KBM-7 (cell line): ENCODE measurements at regions not wholly inside any gene's neighbourhood (a gene's known extent, or its start where the extent isn't known, plus 50 kb on each side); places are given as distances from the start of the nearest gene placed in this dataset.

Experiments
- DNase-seq: peaks from one replicate; pipeline ENCODE4 v3.0.0-alpha.2; 2015
- in situ Hi-C: fragments of 300-500 bp; cut with MboI; formaldehyde crosslinking; loops from 2 replicates; pipeline ENCODE4 v1.14.3; 2020; ENCODE audit warnings: low sequenced_read_pairs, low pct_unique_long_range_greater_than_20kb, mixed read lengths

DNA sequence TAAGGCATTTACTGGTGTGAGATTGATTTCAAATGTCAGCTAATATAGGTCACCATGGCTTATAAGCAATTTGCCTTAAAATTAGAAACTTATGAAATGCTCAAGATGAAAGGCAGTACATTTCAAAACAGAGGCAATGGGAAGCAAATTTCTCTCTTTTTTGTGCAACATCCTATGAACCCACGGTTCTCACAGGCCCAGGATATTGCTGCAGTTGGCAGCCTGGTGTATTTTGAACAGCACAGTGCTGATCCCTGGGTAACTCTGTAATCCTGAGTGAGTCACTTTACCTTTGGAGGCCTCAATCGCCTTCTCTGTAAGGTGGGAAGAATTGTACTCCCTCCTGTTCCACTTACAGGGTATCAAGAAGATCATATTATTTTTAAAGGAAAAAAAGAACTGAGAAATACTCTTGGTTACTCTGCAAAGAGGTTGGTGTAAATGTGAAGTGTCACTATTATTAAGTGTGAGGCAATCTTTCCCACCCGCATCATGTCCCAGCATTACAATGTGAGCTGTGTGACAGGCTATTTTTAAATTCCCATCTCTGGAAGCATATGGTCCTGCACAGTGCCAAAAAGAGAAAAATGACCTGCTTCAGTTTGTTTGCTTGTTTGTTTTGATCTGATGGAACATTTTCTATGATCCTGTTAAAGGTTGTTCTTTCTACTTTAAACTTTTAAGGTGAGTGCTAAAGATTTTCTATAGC is 190.1 kb upstream of the LPP start:
- no peak for DNase-seq
- in situ Hi-C loops = no loop called here

DNA sequence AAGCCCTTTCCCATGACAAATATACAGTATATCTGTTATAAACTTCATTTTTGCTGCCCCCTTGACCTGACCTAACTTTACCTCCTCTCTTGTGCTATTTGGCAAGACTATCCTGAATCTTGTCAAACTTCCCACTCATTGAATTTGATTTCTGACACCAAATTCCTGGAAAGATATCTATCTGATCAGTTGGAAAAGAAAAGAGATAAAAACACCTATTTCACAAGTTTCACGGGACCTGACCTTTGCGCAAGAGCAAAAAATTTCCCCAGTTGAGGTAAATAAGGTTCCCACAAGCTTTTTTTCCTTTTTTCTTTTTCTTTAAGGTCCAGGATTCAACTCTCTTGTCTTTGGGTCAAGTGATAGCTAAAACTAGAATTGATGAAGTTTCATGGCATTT is 189.2 kb upstream of the LPP start:
- in situ Hi-C loops = no loop called here

GRCh38 chr3:187966096-187966495 is 187.9 kb upstream of the LPP start:
- in situ Hi-C loops = no loop called here
- no peak for DNase-seq

More for the DNA sequence above, 189.2 kb upstream of the LPP start:
- DNase-seq = no peak

GRCh38 chr3:187966636-187967406 is 187.1 kb upstream of the LPP start:
- peak; percentile 18 for DNase-seq
- in situ Hi-C loops = no loop called here

DNA sequence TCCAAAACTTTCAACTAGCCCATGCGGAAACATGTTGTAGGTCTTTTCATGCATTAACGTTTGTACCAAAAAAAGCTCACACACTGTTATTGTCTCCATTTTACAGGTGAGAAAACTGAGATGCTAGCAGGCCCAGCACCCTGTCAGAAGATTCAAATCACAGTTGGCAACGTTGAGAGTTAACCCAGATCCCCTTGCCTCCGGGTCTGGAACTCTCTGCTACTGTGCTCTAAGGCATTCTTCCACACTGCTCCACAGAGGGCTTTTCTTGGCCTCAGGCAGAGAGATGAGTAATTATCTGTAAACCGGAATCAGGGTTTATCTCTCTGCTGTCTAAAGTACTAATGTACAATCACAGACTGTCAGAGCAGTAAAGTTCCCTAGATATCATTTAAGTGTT is 186.0 kb upstream of the LPP start:
- in situ Hi-C loops = no loop called here
- no peak for DNase-seq

DNA sequence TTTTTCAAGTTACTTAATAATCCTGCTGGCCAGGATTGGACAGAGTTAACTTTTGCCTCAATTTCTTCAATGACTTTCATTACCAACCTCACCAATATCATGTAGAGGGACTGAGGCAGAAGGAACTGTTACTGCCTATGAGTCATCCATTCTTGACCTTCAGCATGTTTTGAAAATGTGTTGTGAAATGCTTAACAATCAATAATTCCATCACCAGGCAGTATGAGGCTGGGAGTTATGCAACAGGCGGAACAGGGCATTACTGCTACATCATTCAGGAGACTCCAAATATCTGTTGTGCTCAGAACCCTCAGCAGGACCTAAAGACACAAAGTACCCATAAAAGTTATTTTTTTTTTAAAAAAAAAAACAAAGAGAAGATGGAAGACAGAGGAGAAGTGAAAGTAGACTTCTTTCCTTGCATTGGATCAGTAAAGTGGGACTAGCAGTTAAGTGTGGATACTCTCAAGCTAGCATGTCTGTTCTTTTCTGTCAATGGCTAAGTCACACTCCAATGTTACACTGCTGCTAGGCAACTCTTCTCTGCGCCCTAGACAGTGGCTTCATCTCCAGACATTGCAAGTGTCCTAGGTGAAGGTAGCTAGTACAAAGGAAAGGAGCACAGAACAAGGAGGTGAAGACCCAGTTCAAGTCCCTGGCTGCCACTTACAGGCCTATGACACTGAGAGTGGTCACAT is 184.9 kb upstream of the LPP start:
- peak; percentile 36 for DNase-seq
- in situ Hi-C loops = no loop called here

- in situ Hi-C loops = no loop called here
- no peak for DNase-seq
Observed at GRCh38 chr3:187969581-187969950, 184.4 kb upstream of the LPP start.

- no peak for DNase-seq
Observed at GRCh38 chr3:187970106-187970505, 183.9 kb upstream of the LPP start.

DNA sequence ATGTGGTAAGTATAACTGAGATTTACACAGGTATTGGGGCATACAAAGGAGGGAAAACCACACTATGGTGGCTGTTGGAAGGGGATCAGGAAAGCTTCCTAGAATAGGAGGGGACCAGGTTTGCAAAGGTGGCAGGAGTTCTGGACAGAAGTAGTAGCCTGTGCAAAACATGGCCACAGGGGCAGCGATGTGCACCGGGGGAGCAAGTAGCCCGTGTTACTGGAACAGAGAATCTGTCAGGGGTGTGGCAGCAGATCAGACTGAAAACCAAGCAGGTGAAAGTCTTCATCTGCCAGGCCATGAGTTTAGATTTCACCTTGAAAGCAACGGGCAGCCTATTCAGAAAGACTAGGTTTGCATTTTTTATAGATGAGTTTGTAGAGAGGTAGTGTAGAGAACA is 182.3 kb upstream of the LPP start:
- in situ Hi-C loops = no loop called here
- no peak for DNase-seq

More at GRCh38 chr3:187970106-187970505, 183.9 kb upstream of the LPP start:
- in situ Hi-C loops = no loop called here

DNA sequence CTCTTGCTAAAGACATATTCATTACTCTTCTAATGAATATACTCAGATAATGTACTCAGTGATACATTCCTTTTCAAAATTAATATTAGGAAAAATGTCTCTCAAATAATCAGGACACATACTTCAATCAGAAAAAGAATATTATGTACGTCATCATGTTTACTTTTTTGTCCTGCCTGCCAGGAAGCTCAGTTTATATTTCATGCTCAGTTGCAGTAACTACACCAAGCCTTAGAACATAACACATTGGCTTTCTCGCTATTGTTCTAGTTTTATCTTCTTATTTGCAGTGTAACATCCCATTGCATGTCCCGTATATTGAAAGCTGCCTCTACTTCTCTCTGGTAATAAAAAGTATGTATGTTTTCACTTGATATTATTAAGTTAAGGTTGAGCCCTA is 181.5 kb upstream of the LPP start:
- in situ Hi-C loops = no loop called here
- no peak for DNase-seq

DNA sequence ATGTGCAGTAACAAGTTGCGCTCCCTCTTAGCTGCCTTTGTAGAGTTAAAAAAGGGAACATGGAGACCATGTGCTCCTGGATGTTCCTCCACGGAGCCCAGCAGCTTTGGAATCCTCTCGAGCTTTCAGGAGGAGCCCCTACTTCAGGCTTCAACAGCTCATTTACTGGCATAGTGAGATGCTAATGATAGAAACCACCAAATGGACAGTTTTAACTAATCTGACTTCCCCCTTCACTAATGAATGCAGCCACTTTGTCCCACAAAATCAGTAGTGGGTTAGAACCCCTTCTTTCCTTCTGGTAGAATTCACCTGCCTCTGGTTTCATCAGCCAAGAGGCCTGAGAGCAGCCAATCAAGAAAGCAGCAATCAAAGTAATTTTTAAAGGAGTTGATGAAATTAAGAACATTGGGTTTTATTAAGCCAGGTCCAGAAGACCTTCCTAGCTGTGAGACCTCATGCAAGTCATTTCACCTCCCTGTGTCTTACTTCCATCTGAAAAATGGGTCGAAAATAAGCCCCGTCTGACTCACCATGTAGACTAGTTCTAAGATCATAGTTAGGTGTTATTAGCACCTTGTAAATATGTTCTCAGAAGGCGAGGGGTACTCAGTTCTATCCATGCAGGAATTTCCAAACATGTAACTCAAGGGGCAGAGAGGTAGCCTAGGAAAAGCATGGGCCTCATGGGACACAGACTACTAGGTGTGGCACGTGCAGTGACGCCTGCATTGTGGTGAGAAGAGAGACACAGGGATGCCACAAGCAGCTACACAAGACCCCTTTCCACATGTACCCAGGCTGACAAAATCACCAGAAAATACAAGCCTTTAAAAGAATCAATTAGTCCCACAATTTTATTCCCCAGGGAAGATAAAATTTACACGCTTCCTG is 179.7 kb upstream of the LPP start:
- no peak for DNase-seq
- in situ Hi-C loops = no loop called here

DNA sequence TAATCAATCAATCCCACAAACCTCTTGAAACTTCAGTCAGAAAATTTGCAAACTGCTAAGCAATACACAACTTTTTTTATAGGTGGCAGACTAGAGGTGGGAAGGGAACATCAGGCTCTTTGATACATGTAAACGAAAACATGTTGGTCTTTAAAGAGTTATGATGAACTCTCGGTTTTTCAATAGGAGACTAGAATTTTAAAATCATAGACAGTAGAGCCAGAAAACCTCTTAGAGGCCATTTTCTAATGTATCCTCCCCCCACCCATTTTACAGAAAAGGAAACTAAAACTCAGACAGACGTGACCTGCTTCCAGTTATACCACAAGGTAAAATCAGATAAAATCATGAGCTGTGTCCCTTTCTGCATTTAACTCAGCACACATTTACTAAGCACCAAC is 179.1 kb upstream of the LPP start:
- in situ Hi-C loops = no loop called here
- DNase-seq = no peak

GRCh38 chr3:187975561-187976364 is 178.2 kb upstream of the LPP start:
- no peak for DNase-seq
- in situ Hi-C loops = no loop called here

- DNase-seq = no peak
- in situ Hi-C loops = no loop called here
Observed at GRCh38 chr3:187976365-187976900, 177.5 kb upstream of the LPP start.

- no peak for DNase-seq
- in situ Hi-C loops = no loop called here
Observed at GRCh38 chr3:187977659-187978058, 176.3 kb upstream of the LPP start.

GRCh38 chr3:187978433-187979011 is 175.4 kb upstream of the LPP start:
- no peak for DNase-seq
- in situ Hi-C loops = no loop called here

GRCh38 chr3:187979564-187979963 is 174.4 kb upstream of the LPP start:
- DNase-seq = no peak
- in situ Hi-C loops = no loop called here

- no peak for DNase-seq
- in situ Hi-C loops = no loop called here
Observed at GRCh38 chr3:187980861-187981260, 173.1 kb upstream of the LPP start.
